Ascending aorta (tissue), 2 donors: ENCODE measurements at regions not wholly inside any gene's neighbourhood (a gene's known extent, or its start where the extent isn't known, plus 50 kb on each side); places are given as distances from the start of the nearest gene placed in this dataset.

Experiments used
- DNase-seq, 2 donors: peaks; one replicate each; pipeline ENCODE4 v3.0.0-alpha.2; 2019; ENCODE audit warnings: low spot score in 2 of 2
- H3K27ac ChIP-seq, 2 donors: fragments of 200-600 bp; sonication (generic); one replicate each; pipeline ENCODE4 v1.5.1; 2016 to 2017; ENCODE audit warnings: mild to moderate bottlenecking in 1 of 2
- H3K27me3 ChIP-seq: fragments of 200-600 bp; sonication (generic); one replicate; pipeline ENCODE4 v1.5.1; 2017
- H3K36me3 ChIP-seq, 2 donors: fragments of 200-600 bp; sonication (generic); one replicate each; pipeline ENCODE4 v1.5.1; 2016
- H3K4me1 ChIP-seq, 2 donors: fragments of 200-600 bp; sonication (generic); one replicate each; pipeline ENCODE4 v1.5.1; 2016 to 2017; ENCODE audit warnings: mild to moderate bottlenecking in 1 of 2
- H3K4me3 ChIP-seq, 2 donors: fragments of 200-600 bp; sonication (generic); one replicate each; pipeline ENCODE4 v1.5.1; 2016 to 2017; ENCODE audit warnings: mild to moderate bottlenecking in 1 of 2
- H3K9me3 ChIP-seq, 2 donors: fragments of 200-600 bp; sonication (generic); one replicate each; pipeline ENCODE4 v1.5.1; 2016
- intact Hi-C: fragments of 100-400 bp; cut with DNase I; formaldehyde crosslinking; loops from one replicate; pipeline ENCODE4 v1.15.1; 2023
- TF ChIP-seq, protein P1 (sequence below), 3 experiments: fragments of 200-600 bp in 2 of 3; fragments of 450-650 bp in 1 of 3; sonication (generic) in 2 of 3; IDR thresholded peaks; one replicate each; pipeline ENCODE4 v1.5.1; 2016 to 2019; ENCODE audit warnings: antibody characterized with exemption in 3 of 3, mild to moderate bottlenecking in 1 of 3, moderate library complexity in 1 of 3

DNA sequence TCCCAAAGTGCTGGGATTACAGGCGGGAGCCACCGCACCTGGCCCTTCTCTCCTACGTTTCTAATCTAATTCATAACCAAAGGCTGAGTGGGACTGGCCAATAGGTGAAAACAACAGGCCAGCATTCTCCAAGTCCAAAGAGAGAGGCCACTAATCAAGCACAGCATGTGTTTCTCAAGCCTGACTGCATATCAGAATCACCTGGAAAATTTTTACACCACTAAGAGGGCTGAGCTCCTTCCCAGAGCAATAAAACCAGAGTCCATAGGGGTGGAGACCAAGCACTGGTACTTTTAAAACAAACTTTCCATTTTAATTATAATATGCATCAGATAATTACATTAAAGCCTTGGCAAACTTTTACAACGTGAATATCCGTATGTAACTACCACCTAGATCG lies 254.4 kb downstream of the OPA1 start:
- peaks cover 0 to 13% of the 10 kb centered on the region in 2 donors for H3K4me1 ChIP-seq
- H3K27me3 ChIP-seq = no peaks in the 10 kb centered on the region
- no peaks in the 10 kb centered on the region for H3K9me3 ChIP-seq
- H3K4me3 ChIP-seq = no peak overlapping the region
- DNase-seq = no peak
- no peaks in the 10 kb centered on the region for H3K36me3 ChIP-seq
- intact Hi-C loops = no loop called here
- no peak overlapping the region for H3K27ac ChIP-seq
- TF ChIP-seq, protein P1, sequence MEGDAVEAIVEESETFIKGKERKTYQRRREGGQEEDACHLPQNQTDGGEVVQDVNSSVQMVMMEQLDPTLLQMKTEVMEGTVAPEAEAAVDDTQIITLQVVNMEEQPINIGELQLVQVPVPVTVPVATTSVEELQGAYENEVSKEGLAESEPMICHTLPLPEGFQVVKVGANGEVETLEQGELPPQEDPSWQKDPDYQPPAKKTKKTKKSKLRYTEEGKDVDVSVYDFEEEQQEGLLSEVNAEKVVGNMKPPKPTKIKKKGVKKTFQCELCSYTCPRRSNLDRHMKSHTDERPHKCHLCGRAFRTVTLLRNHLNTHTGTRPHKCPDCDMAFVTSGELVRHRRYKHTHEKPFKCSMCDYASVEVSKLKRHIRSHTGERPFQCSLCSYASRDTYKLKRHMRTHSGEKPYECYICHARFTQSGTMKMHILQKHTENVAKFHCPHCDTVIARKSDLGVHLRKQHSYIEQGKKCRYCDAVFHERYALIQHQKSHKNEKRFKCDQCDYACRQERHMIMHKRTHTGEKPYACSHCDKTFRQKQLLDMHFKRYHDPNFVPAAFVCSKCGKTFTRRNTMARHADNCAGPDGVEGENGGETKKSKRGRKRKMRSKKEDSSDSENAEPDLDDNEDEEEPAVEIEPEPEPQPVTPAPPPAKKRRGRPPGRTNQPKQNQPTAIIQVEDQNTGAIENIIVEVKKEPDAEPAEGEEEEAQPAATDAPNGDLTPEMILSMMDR (IDR thresholded peaks at IDR 0.05) = no peak

DNA sequence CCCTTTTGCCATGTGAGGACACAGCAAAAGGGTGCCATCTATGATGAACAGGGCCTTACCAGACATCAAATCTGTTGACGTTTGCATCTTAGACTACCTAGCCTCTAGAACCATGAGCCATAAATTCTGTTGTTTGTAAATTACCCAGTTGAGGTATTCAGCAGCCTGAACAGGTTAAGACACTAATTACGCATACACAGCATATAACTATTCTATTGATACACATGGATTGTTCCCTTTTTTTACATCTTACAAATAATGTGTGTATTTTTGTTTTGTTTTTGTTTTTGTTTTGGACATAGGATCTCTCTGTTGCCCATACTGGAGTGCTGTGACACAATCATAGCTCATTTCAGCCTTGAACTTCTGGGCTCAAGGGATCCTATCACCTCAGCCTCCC lies 255.5 kb downstream of the OPA1 start:
- Histone ChIP-seq H3K4me1 (peaks cover 0 to 17% of the 10 kb centered on the region in 2 donors), H3K27me3 (no peaks in the 10 kb centered on the region), H3K4me3 (no peak overlapping the region), H3K36me3 (no peaks in the 10 kb centered on the region), H3K27ac (no peak overlapping the region), H3K9me3 (no peaks in the 10 kb centered on the region)
- TF ChIP-seq, protein P1 (IDR thresholded peaks at IDR 0.05) = no peak
- intact Hi-C loops = no loop called here
- DNase-seq = no peak

DNA sequence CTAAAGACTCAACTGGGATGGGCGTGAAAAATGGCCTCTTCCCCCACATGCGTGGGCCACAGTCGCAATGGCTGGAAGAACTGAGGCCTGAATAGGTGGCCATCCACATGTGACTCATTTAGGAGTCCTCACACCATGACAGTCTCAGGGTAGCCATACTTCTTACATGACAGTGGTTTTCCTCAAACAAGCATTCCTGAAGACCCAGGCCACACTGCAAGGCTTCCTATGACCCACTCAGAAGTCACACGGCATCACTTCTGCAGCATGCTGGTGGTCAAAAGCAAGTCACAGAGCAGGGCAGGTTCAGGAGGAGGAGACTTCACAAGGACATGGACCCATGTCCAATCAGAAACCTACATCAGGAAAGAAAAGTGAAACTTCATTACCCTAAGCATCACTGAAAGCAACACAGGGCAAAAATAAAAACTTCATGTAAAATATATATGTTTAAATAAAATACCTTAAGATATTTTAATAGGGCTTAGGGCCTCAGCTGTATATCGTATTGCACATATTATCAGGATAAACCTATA lies 257.1 kb downstream of the OPA1 start:
- TF ChIP-seq, protein P1 (IDR thresholded peaks at IDR 0.05) = no peak

DNA sequence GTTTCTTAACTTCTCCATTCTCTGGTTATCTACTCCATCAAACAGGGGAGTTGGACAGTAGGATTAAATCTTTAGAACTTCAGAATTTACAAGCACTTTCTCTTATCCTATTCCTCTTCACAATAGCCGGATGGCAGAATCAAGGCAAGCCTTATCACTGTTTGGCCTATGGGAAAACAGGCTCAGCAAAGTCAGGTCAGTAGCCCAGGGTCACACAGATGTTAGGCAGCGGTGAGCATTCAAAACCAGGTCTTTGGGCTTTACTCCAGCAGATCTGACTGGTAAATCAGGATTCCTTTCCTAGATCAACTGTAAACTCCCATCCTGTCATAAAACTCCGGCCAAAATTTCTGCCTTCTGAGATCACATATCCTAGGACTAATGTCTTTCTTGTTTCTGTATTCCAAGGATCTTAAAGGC lies 258.4 kb downstream of the OPA1 start:
- TF ChIP-seq, protein P1 (IDR thresholded peaks at IDR 0.05) = no peak
- Histone ChIP-seq H3K36me3 (no peaks in the 10 kb centered on the region), H3K27ac (peak overlapping the region; percentile 35 to 55), H3K27me3 (no peaks in the 10 kb centered on the region), H3K4me3 (no peak overlapping the region), H3K9me3 (no peaks in the 10 kb centered on the region), H3K4me1 (peaks cover 0 to 17% of the 10 kb centered on the region in 2 donors)
- DNase-seq = no peak
- intact Hi-C loops = no loop called here

More for the DNA sequence above, 257.1 kb downstream of the OPA1 start:
- no peak overlapping the region for H3K4me3 ChIP-seq
- no peaks in the 10 kb centered on the region for H3K9me3 ChIP-seq
- H3K4me1 ChIP-seq = peaks cover 0 to 17% of the 10 kb centered on the region in 2 donors
- H3K27me3 ChIP-seq = no peaks in the 10 kb centered on the region
- no peaks in the 10 kb centered on the region for H3K36me3 ChIP-seq
- DNase-seq = no peak
- H3K27ac ChIP-seq = no peak overlapping the region
- intact Hi-C loops = no loop called here

DNA sequence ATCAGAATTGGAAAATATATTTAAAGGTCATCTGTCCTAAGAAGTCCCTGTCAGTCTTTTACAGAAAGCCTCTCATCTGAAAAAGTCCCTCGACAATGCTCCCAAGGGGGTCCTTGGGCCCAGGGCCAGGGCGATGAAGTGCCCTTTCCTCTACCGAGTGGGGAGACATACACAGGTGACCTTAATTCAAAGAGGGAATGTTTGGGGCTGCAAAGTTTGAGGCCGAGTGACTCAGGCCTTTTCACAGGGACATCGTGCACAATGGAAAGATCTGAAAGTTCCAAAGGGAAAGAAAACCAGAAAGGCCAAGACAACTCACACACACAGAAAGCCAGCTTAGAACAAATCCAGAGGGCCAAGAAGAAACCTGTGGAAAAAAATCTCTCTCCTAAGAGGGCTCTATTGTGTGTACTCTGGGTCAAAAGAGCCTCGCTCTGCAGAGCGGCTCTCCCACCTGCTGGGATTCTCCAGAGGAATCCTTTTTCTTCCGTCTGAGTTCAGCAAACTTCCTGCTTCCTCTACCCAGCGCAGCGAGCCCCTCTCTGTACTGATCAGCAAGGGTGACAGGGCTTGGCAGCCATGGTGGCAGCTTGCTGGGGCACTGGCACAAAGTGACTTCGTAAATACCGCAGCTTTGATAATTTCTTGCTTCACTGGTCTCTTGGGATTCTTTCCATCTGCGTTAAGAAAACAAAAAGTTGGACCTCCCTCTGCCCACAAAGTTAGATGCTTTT lies 259.1 kb downstream of the OPA1 start:
- Histone ChIP-seq H3K4me3 (peak overlapping the region in 1 of 2 donors; percentile 44), H3K27ac (peak overlapping the region; percentile 35 to 55), H3K27me3 (no peaks in the 10 kb centered on the region), H3K36me3 (no peaks in the 10 kb centered on the region), H3K4me1 (peaks cover 0 to 17% of the 10 kb centered on the region in 2 donors), H3K9me3 (no peaks in the 10 kb centered on the region)
- intact Hi-C loops = no loop called here
- DNase-seq = no peak
- TF ChIP-seq, protein P1 (IDR thresholded peaks at IDR 0.05) = no peak
